GM12874 (cell line): ENCODE measurements at regions not wholly inside any gene's neighbourhood (a gene's known extent, or its start where the extent isn't known, plus 50 kb on each side); places are given as distances from the start of the nearest gene placed in this dataset.

Experiments
- CTCF ChIP-seq: IDR thresholded peaks from 2 replicates; pipeline ENCODE4 v1.5.1; 2011; ENCODE audit warnings: low read depth, mild to moderate bottlenecking, control low read depth, low read length, moderate library complexity; ENCODE audit not compliant: insufficient read depth

- no peak for TF ChIP-seq CTCF
Measured at GRCh38 chr11:21930408-21930807, 262.5 kb upstream of the ANO5 start.

- TF ChIP-seq CTCF = no peak
Measured at GRCh38 chr11:21931436-21932101, 261.3 kb upstream of the ANO5 start.

- TF ChIP-seq CTCF = peak; percentile 12; the same call in 1 of the 2 replicates
Measured at GRCh38 chr11:21933095-21933494, 259.8 kb upstream of the ANO5 start.

GRCh38 chr11:21944577-21944976 lies 248.3 kb upstream of the ANO5 start:
- no peak for TF ChIP-seq CTCF

- TF ChIP-seq CTCF = no peak
Measured at GRCh38 chr11:21948876-21949275, 244.0 kb upstream of the ANO5 start.

- no peak for TF ChIP-seq CTCF
Measured at GRCh38 chr11:21949763-21950413, 243.0 kb upstream of the ANO5 start.

GRCh38 chr11:21963013-21963412 lies 229.9 kb upstream of the ANO5 start:
- no peak for TF ChIP-seq CTCF
